Stimulated activated naive B cell treated with anti-CD40 and anti-IgM and Interleukin-4, amounts not matched to agents 10 μg/mL and 1 μg/mL and 100 μg/mL, for 72 hours (primary cell): ENCODE measurements at regions not wholly inside any gene's neighbourhood (a gene's known extent, or its start where the extent isn't known, plus 50 kb on each side); places are given as distances from the start of the nearest gene placed in this dataset.

ENCODE experiments used
- ATAC-seq, 2 donors: fragments of 150-1000 bp; cut with Tn5 transposase; replicated peaks; 2 replicates each; pipeline ENCODE4 v1.10.0; 2021; ENCODE audit warnings: moderate library complexity in 1 of 2
- DNase-seq: peaks from one replicate; pipeline ENCODE4 v3.0.0; 2021
- H3K27ac Mint-ChIP-seq: one replicate; pipeline ENCODE4 v1.8.0; 2022; ENCODE audit warnings: mild to moderate bottlenecking, mixed read lengths
- H3K27me3 Mint-ChIP-seq, 2 donors: one replicate each; pipeline ENCODE4 v1.8.0; 2022; ENCODE audit warnings: mixed read lengths in 2 of 2
- H3K36me3 Mint-ChIP-seq, 2 donors: one replicate each; pipeline ENCODE4 v1.8.0; 2022; ENCODE audit warnings: mixed read lengths in 2 of 2, mild to moderate bottlenecking in 1 of 2
- H3K4me1 Mint-ChIP-seq, 2 donors: one replicate each; pipeline ENCODE4 v1.8.0; 2022; ENCODE audit warnings: mixed read lengths in 2 of 2, mild to moderate bottlenecking in 1 of 2
- H3K4me3 Mint-ChIP-seq, 2 donors: one replicate each; pipeline ENCODE4 v1.8.0; 2022; ENCODE audit warnings: mild to moderate bottlenecking in 2 of 2, mixed read lengths in 2 of 2, moderate library complexity in 1 of 2
- H3K9me3 Mint-ChIP-seq, 2 donors: one replicate each; pipeline ENCODE4 v1.8.0; 2022; ENCODE audit warnings: mixed read lengths in 2 of 2, mild to moderate bottlenecking in 1 of 2

DNA sequence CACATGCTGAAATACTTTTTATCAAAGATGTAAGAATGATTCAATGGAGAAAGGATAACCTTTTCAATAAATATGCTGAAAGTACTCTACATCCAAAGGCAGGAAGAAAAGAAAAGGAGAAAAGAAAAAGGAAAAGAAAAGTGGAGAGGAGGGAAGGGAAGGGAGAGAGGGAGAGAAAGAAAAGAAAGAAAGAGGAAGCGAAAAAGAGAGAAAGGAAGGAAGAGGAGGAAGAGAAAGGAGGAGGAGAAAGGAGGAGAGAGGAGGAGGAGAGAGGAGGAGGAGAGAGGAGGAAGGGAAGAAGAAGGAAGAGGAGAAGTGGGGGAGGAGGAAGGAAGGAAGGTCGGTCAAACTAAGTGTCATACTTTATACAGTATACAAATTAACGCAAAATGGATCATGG is 297.4 kb upstream of the HSF2 start:
- DNase-seq (no peak), ATAC-seq (no peak)
- Mint-ChIP-seq H3K27me3 (no peaks in the 10 kb centered on the region), H3K4me1 (no peaks in the 10 kb centered on the region), H3K4me3 (no peak overlapping the region), H3K27ac (no peak overlapping the region), H3K9me3 (peaks cover 0 to 3% of the 10 kb centered on the region in 2 donors), H3K36me3 (no peaks in the 10 kb centered on the region)

DNA sequence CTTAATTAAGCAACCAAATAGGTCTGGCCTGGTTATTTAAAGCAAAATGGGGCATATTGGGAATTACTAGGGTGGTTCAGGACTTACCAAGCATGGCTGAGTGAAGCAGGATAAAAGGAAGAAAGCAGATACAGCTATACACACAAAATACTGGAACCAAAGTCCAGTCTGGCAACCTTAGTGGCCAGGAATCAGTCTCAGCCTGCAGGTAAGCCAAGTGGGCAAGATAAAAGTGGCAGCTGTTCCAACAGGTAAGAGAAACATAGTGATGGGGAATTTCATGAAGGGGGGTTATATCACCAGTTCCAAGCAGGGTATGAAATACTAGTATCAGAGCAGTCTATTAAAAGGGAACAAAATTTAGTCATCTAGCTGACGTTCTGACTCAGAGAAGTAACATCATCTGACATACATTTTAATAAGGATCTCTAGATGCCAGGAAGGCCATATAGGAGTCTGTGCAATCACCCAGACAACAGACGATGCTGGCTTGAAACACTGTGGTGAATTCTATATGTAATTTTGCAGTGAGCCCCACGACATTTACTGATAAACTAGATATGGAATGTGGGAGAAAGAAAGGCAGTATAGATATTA is 292.1 kb upstream of the HSF2 start:
- Mint-ChIP-seq H3K9me3 (no peaks in the 10 kb centered on the region), H3K36me3 (no peaks in the 10 kb centered on the region), H3K4me1 (no peaks in the 10 kb centered on the region), H3K27ac (no peak overlapping the region), H3K27me3 (no peaks in the 10 kb centered on the region), H3K4me3 (no peak overlapping the region)
- no peak for ATAC-seq
- no peak for DNase-seq

DNA sequence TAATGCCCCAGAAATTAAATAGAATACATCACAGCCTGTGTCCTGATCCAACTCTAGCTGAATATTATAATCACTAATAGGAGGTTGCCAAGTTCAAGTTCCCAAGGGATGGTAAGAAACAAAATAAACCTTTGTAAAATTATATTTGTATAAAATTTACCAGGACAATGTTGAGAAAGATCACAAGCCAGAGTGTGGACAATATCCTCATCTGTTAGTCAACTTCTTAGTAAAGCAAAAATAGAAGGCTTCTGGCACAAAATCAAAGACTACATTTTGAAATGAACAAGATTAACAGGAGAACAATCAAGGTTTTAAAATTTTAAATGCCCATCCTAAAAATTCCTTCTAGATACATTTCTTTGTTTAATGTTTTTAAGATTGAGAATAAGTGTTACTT is 290.4 kb upstream of the HSF2 start:
- no peaks in the 10 kb centered on the region for H3K36me3 Mint-ChIP-seq
- ATAC-seq: no peak
- H3K4me1 Mint-ChIP-seq: no peaks in the 10 kb centered on the region
- H3K27me3 Mint-ChIP-seq: no peaks in the 10 kb centered on the region
- H3K4me3 Mint-ChIP-seq: no peak overlapping the region
- no peaks in the 10 kb centered on the region for H3K9me3 Mint-ChIP-seq
- no peak overlapping the region for H3K27ac Mint-ChIP-seq
- DNase-seq: no peak

DNA sequence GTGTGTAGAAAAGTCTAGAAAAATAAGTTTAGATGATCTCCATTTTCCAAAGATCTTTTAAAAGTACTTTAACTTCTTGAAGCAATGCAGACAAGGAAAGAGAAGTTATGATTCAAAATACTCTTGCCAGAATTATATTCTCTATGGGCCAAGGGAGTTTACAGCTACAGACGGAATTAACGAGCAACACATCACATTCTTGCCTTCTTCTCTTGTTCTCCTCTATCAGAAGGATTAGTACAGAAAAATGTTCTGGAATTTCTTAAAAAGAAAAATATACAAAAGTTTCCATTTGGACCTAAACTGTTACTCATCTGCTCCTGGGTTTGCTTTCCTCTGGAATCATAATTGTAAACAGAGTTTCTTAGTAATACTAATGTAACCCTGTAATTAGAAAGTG is 284.7 kb upstream of the HSF2 start:
- H3K4me3 Mint-ChIP-seq: no peak overlapping the region
- H3K4me1 Mint-ChIP-seq: no peaks in the 10 kb centered on the region
- DNase-seq (no peak), ATAC-seq (no peak)
- H3K27ac Mint-ChIP-seq: no peak overlapping the region
- no peaks in the 10 kb centered on the region for H3K27me3 Mint-ChIP-seq
- no peaks in the 10 kb centered on the region for H3K36me3 Mint-ChIP-seq
- peaks cover 0 to 1% of the 10 kb centered on the region in 2 donors for H3K9me3 Mint-ChIP-seq

DNA sequence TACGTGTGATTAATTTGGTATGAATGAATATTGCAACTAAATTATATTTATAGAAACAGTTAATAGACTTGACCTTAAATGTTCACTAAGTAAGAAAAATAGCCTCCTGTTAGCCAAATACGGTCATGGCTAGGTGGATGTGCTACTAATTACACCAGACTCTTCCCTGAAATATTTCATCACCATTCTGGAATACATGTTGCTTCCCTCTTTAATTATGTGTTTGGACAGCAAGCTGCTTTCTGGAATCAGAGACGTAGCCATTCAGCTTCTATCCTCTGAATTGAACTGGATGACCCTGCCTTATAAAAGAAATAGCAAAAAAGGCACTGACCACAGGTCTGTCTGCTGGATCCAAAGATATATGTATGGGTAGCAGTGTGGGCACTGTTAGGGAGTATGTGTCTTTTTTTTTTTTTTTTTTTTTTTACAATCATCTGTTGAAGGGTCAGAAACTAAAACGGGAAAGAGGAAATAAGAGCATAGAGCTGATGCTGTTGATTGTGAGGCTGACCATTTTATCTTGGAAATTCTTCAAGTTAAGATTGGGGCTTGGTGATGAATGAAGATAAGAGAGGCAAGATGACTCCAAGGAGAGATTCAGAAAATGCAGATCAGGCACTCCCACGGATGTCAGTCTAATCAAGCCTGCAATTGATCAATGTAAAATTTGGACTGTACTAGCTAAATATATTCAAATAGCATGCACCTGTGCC is 283.2 kb upstream of the HSF2 start:
- DNase-seq: no peak
- ATAC-seq: no peak
- Mint-ChIP-seq H3K27me3 (no peaks in the 10 kb centered on the region), H3K36me3 (no peaks in the 10 kb centered on the region), H3K27ac (no peak overlapping the region), H3K4me1 (no peaks in the 10 kb centered on the region), H3K9me3 (peaks cover 3 to 4% of the 10 kb centered on the region in 2 donors), H3K4me3 (no peak overlapping the region)

DNA sequence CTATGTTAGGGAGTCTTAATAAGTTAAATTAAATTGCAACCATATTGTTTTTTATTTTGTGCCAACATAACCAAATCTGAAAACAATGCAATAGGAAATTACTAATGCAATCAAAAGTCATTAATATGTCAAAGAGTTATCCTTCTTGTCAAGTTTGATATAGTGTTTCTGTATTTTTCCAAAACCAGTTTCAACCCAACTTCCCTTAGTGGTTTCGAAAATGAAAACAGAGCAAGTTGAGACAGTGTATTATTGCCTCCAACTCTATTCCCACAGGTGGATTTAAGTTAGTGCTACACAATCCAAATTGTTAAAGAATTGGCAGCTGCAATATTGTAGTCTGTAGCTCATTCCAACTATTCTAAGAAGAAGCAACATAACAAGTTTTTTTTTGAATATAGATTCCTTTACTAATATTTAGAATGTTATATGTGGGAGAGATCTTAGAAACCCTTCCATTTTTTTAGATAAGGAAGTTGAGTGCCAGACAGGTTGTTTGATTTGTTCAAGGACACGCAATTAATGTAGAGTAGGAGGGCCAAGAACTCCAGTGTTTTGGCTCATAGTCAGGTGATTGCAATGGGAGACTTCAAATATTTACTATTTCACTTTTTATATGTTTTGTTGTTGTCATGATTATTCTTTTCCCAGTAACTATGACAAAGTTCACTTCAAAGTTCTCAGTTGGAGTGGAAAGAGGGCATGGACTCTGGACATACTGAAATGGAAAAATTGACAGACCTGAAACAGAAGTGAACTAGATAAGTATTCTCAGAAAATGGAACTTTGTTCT is 282.4 kb upstream of the HSF2 start:
- H3K27ac Mint-ChIP-seq: no peak overlapping the region
- ATAC-seq (no peak), DNase-seq (no peak)
- no peaks in the 10 kb centered on the region for H3K4me1 Mint-ChIP-seq
- H3K4me3 Mint-ChIP-seq: no peak overlapping the region
- no peaks in the 10 kb centered on the region for H3K27me3 Mint-ChIP-seq
- peaks cover 3 to 4% of the 10 kb centered on the region in 2 donors for H3K9me3 Mint-ChIP-seq
- H3K36me3 Mint-ChIP-seq: no peaks in the 10 kb centered on the region

DNA sequence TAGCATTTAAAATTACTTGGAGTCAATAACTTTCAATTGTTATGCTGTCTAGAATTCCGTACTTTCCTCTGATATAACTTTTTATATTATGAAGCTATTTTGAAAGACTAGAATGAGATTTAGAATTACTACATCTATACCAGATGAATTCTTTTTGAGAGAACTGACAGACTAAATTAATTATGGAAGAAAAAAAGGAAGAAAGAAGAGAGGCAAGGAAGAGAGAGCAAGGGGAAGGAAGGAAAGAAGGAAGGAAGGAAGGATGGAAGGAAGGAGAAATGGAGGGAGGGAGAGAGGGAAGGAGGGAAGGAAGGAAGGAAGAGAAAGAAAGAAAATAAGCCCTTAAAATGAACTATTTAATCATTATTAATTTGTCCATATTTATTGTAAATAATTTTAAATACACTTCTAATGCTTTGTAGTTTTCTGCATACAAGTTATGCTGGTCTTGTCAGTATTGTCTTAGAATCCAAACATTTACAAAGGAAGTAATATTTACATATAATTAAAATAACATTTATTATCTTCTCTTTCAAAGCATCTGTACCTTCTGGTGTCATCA is 280.4 kb upstream of the HSF2 start:
- no peaks in the 10 kb centered on the region for H3K36me3 Mint-ChIP-seq
- no peak overlapping the region for H3K27ac Mint-ChIP-seq
- H3K9me3 Mint-ChIP-seq: peaks cover 3 to 4% of the 10 kb centered on the region in 2 donors
- no peaks in the 10 kb centered on the region for H3K4me1 Mint-ChIP-seq
- no peaks in the 10 kb centered on the region for H3K27me3 Mint-ChIP-seq
- no peak overlapping the region for H3K4me3 Mint-ChIP-seq
- DNase-seq: no peak
- no peak for ATAC-seq

DNA sequence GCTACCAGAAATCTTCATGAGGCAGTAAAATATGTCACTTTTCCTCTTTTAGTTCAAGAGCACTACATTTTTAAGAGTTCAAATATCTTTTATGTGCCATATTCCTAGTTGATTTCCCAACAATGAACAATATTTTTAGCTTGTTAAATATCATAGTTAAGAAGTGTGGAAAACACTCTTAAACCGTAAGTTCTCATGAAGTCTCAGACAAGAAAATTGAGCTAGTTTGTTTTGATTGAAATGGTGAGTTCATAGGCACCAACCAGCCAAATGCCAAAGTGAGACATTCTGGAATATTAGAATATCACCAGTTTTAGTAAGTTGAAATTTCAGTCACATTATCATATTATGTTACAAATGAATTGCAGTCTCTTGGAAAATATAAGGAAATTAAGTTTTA is 277.2 kb upstream of the HSF2 start:
- Mint-ChIP-seq H3K27me3 (no peaks in the 10 kb centered on the region), H3K4me1 (no peaks in the 10 kb centered on the region), H3K27ac (no peak overlapping the region), H3K9me3 (peaks cover 3 to 4% of the 10 kb centered on the region in 2 donors), H3K36me3 (no peaks in the 10 kb centered on the region), H3K4me3 (no peak overlapping the region)
- DNase-seq (no peak), ATAC-seq (no peak)

DNA sequence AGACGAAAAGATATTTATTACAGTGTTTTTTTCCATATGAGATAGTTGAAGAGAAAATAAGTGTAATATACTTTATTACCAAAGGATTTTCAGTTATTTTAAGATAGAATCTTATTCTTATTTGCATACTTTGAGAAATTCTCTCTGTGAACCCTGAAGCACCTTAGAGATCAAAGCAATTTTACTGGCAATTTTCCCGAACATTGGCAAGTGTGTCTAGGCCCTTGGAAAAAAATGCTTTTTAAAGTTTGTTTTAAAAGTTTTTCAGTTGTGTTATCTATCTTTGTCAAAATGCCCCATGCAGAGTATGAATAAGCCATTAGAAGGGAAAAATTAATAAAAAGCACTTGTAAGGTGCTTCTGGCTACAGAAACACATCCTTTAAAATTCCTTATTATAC is 276.8 kb upstream of the HSF2 start:
- DNase-seq (no peak), ATAC-seq (no peak)
- no peak overlapping the region for H3K4me3 Mint-ChIP-seq
- peaks cover 3 to 4% of the 10 kb centered on the region in 2 donors for H3K9me3 Mint-ChIP-seq
- no peak overlapping the region for H3K27ac Mint-ChIP-seq
- no peaks in the 10 kb centered on the region for H3K4me1 Mint-ChIP-seq
- no peaks in the 10 kb centered on the region for H3K36me3 Mint-ChIP-seq
- H3K27me3 Mint-ChIP-seq: no peaks in the 10 kb centered on the region

DNA sequence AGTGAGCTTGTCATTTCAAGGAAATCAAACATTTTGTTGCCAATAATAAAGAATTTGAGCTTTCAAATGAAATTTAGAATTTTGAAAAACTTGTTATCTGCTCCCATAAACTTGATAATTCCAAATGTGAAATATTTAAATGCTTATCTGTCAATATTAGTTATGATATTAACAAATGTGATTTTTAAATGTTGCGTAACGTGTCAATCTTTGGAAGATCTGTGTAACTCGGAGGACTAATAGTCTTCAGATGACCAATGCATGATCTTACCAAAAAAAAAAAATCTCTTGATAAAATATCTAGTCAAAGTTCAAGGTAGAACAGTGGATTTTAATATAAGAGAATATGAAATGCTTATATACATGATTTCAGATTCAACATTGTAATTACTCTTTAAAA is 274.5 kb upstream of the HSF2 start:
- H3K4me1 Mint-ChIP-seq: no peaks in the 10 kb centered on the region
- ATAC-seq: no peak
- no peaks in the 10 kb centered on the region for H3K27me3 Mint-ChIP-seq

DNA sequence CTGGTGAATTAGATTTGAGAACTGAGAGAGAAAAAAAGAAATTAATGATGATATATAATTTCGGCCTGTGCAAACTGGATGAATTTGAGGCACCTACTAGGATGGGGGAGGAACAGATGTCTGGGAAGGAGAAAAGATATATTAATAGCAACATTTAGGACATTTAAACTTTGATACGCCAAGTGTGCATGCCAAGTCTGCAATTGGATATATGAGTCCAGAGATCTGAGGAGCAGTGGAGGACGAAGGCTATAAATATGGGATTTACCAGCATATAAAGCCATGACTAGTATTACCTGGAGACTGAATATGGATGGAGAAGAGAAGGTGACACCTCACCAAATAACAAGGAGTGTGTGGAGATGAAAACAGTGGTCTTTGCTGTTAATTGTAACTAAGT is 272.6 kb upstream of the HSF2 start:
- Mint-ChIP-seq H3K36me3 (no peaks in the 10 kb centered on the region), H3K27ac (no peak overlapping the region), H3K27me3 (no peaks in the 10 kb centered on the region), H3K9me3 (no peaks in the 10 kb centered on the region), H3K4me1 (no peaks in the 10 kb centered on the region), H3K4me3 (no peak overlapping the region)
- ATAC-seq (no peak), DNase-seq (no peak)

More for the DNA sequence above, 274.5 kb upstream of the HSF2 start:
- Mint-ChIP-seq H3K27ac (no peak overlapping the region), H3K9me3 (peaks cover 2 to 4% of the 10 kb centered on the region in 2 donors), H3K36me3 (no peaks in the 10 kb centered on the region), H3K4me3 (no peak overlapping the region)
- DNase-seq: no peak

DNA sequence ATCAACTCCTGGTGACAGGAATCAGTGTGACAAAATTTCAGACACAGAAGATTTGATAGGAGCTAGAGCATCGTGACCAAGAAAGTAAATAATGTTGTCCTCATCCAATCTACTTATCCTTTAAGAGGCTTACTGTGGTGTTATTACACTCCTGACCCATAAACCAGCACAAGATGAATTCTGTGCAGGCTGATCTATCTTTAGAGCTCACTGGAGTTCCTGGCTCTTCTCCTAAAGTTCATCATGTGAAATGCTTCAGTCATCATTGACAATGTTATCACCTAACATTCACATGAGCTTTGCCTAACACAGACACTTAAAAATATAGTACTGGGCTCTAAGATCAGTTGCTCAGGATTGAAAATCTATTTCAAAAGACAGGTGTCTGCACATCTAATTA is 271.0 kb upstream of the HSF2 start:
- no peak for DNase-seq
- Mint-ChIP-seq H3K9me3 (no peaks in the 10 kb centered on the region), H3K4me3 (no peak overlapping the region), H3K36me3 (no peaks in the 10 kb centered on the region), H3K4me1 (no peaks in the 10 kb centered on the region), H3K27ac (no peak overlapping the region), H3K27me3 (no peaks in the 10 kb centered on the region)
- no peak for ATAC-seq

DNA sequence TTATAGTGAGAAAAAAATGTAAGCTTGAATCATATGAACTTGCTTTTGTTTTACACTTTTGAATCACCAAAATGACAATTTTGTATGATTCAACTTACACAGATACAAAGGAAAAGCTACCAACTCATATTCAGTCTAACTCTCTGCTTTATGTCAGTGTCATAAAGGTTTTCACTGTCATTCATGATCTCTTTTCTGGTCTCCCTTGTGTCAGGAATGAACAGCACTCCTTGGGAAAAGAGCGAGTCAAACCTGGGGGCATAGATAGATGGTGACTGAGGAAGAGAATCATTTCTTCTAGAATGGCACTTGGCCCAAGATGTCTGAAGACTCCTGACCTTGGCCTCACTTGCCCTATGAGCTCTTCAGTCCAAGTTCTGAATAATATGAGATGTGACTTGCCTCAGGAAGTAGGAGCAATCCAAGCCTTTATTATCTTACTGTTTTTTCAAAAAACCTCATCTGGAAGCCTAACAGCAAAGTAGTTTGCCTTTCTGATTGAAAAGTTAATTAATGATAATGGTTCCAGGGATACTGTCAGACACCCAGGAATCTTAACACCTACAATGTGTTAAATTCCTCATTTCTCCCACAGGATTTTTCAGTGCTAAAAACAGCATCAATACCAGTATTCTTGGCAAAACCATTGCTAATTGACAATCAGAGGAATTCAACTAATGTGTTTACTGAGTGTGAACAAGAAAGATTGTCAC is 270.0 kb upstream of the HSF2 start:
- Mint-ChIP-seq H3K9me3 (no peaks in the 10 kb centered on the region), H3K27ac (no peak overlapping the region), H3K4me3 (no peak overlapping the region), H3K27me3 (no peaks in the 10 kb centered on the region), H3K36me3 (no peaks in the 10 kb centered on the region), H3K4me1 (no peaks in the 10 kb centered on the region)
- no peak for ATAC-seq
- no peak for DNase-seq

DNA sequence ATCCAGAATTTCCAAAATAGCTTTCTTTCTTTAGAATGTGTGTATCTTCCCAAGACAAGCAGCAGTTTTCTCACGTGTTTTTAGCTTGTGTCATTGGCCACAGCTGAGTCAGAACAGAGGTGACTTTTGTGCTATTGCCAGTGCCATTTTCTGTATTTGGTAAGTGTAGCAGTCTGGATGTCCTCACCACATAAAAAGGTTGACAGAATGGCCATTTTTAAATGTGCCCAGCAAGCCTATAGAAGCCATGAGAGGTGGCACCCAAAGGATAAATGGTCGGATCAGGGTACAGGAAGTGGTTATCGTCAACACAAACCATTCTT is 269.5 kb upstream of the HSF2 start:
- no peaks in the 10 kb centered on the region for H3K27me3 Mint-ChIP-seq
- ATAC-seq (no peak), DNase-seq (no peak)
- H3K36me3 Mint-ChIP-seq: no peaks in the 10 kb centered on the region
- H3K4me3 Mint-ChIP-seq: no peak overlapping the region
- no peaks in the 10 kb centered on the region for H3K4me1 Mint-ChIP-seq
- no peaks in the 10 kb centered on the region for H3K9me3 Mint-ChIP-seq
- no peak overlapping the region for H3K27ac Mint-ChIP-seq
